Activated T-cell treated with anti-CD3 and anti-CD28 coated beads, Interleukin-2, amount 50 U/mL, for 24 hours (primary cell): ENCODE measurements at regions not wholly inside any gene's neighbourhood (a gene's known extent, or its start where the extent isn't known, plus 50 kb on each side); places are given as distances from the start of the nearest gene placed in this dataset.
A peak's percentile ranks its signal among the peaks of the same experiment; 100 is the strongest.

ENCODE experiments used
- DNase-seq: peaks from one replicate; pipeline ENCODE4 v3.0.0-alpha.2; 2020
- H3K27ac Mint-ChIP-seq: 2 replicates; pipeline ENCODE4 v1.8.0; 2020; ENCODE audit warnings: mild to moderate bottlenecking, mixed read lengths
- H3K27me3 Mint-ChIP-seq: 2 replicates; pipeline ENCODE4 v1.8.0; 2020; ENCODE audit warnings: mixed read lengths
- H3K36me3 Mint-ChIP-seq: 2 replicates; pipeline ENCODE4 v1.8.0; 2020; ENCODE audit warnings: low read depth, mixed read lengths
- H3K4me1 Mint-ChIP-seq: 2 replicates; pipeline ENCODE4 v1.8.0; 2020; ENCODE audit warnings: low read depth, mixed read lengths
- H3K4me3 Mint-ChIP-seq: 2 replicates; pipeline ENCODE4 v1.8.0; 2020; ENCODE audit warnings: mild to moderate bottlenecking, moderate library complexity, mixed read lengths
- H3K9me3 Mint-ChIP-seq: 2 replicates; pipeline ENCODE4 v1.8.0; 2020; ENCODE audit warnings: mixed read lengths

- no peaks in the 10 kb centered on the region for H3K9me3 Mint-ChIP-seq
- no peaks in the 10 kb centered on the region for H3K27me3 Mint-ChIP-seq
- H3K4me3 Mint-ChIP-seq, result no peak overlapping the region
- H3K4me1 Mint-ChIP-seq, result peaks cover 2% of the 10 kb centered on the region
- DNase-seq, result no peak
- H3K27ac Mint-ChIP-seq, result no peak overlapping the region
- H3K36me3 Mint-ChIP-seq, result no peaks in the 10 kb centered on the region
Observed at GRCh38 chr9:129402371-129402739, 218.5 kb downstream of the C9orf50 start.

- Mint-ChIP-seq H3K9me3 (no peaks in the 10 kb centered on the region), H3K4me1 (peaks cover 2% of the 10 kb centered on the region), H3K4me3 (no peak overlapping the region), H3K27me3 (no peaks in the 10 kb centered on the region), H3K36me3 (no peaks in the 10 kb centered on the region), H3K27ac (no peak overlapping the region)
- DNase-seq, result no peak
Observed at GRCh38 chr9:129401623-129402370, 219.1 kb downstream of the C9orf50 start.

GRCh38 chr9:129400971-129401622 lies 219.8 kb downstream of the C9orf50 start:
- peaks cover 2% of the 10 kb centered on the region for H3K4me1 Mint-ChIP-seq
- H3K9me3 Mint-ChIP-seq, result no peaks in the 10 kb centered on the region
- no peaks in the 10 kb centered on the region for H3K36me3 Mint-ChIP-seq
- H3K27ac Mint-ChIP-seq, result no peak overlapping the region
- no peaks in the 10 kb centered on the region for H3K27me3 Mint-ChIP-seq
- no peak for DNase-seq
- H3K4me3 Mint-ChIP-seq, result no peak overlapping the region

GRCh38 chr9:129400001-129400970 lies 220.6 kb downstream of the C9orf50 start:
- no peak overlapping the region for H3K4me3 Mint-ChIP-seq
- H3K4me1 Mint-ChIP-seq, result peaks cover 2% of the 10 kb centered on the region
- H3K36me3 Mint-ChIP-seq, result no peaks in the 10 kb centered on the region
- no peaks in the 10 kb centered on the region for H3K9me3 Mint-ChIP-seq
- no peak overlapping the region for H3K27ac Mint-ChIP-seq
- H3K27me3 Mint-ChIP-seq, result no peaks in the 10 kb centered on the region
- no peak for DNase-seq

- DNase-seq, result no peak
- H3K4me1 Mint-ChIP-seq, result peaks cover 2% of the 10 kb centered on the region
- H3K9me3 Mint-ChIP-seq, result no peaks in the 10 kb centered on the region
- H3K36me3 Mint-ChIP-seq, result no peaks in the 10 kb centered on the region
- no peak overlapping the region for H3K27ac Mint-ChIP-seq
- no peaks in the 10 kb centered on the region for H3K27me3 Mint-ChIP-seq
- H3K4me3 Mint-ChIP-seq, result no peak overlapping the region
Observed at GRCh38 chr9:129399634-129399990, 221.3 kb downstream of the C9orf50 start.

- H3K4me1 Mint-ChIP-seq, result peaks cover 2% of the 10 kb centered on the region
- no peak overlapping the region for H3K4me3 Mint-ChIP-seq
- no peaks in the 10 kb centered on the region for H3K9me3 Mint-ChIP-seq
- DNase-seq, result no peak
- H3K27ac Mint-ChIP-seq, result no peak overlapping the region
- no peaks in the 10 kb centered on the region for H3K36me3 Mint-ChIP-seq
- H3K27me3 Mint-ChIP-seq, result no peaks in the 10 kb centered on the region
Observed at GRCh38 chr9:129398961-129399633, 221.0 kb upstream of the IER5L start.

GRCh38 chr9:129398101-129398960 lies 220.3 kb upstream of the IER5L start:
- Mint-ChIP-seq H3K27me3 (no peaks in the 10 kb centered on the region), H3K36me3 (no peaks in the 10 kb centered on the region), H3K4me1 (peaks cover 2% of the 10 kb centered on the region), H3K4me3 (no peak overlapping the region), H3K27ac (no peak overlapping the region), H3K9me3 (no peaks in the 10 kb centered on the region)
- no peak for DNase-seq

GRCh38 chr9:129397335-129397734 lies 219.3 kb upstream of the IER5L start:
- Mint-ChIP-seq H3K27ac (no peak overlapping the region), H3K4me1 (no peaks in the 10 kb centered on the region), H3K36me3 (no peaks in the 10 kb centered on the region), H3K9me3 (no peaks in the 10 kb centered on the region), H3K4me3 (no peak overlapping the region), H3K27me3 (no peaks in the 10 kb centered on the region)
- DNase-seq, result no peak

- Mint-ChIP-seq H3K4me3 (no peak overlapping the region), H3K27ac (no peak overlapping the region), H3K27me3 (no peaks in the 10 kb centered on the region), H3K9me3 (no peaks in the 10 kb centered on the region), H3K4me1 (no peaks in the 10 kb centered on the region), H3K36me3 (no peaks in the 10 kb centered on the region)
- DNase-seq, result no peak
Observed at GRCh38 chr9:129396365-129396708, 218.3 kb upstream of the IER5L start.

- H3K4me3 Mint-ChIP-seq, result no peak overlapping the region
- H3K9me3 Mint-ChIP-seq, result no peaks in the 10 kb centered on the region
- no peak for DNase-seq
- no peaks in the 10 kb centered on the region for H3K27me3 Mint-ChIP-seq
- no peak overlapping the region for H3K27ac Mint-ChIP-seq
- no peaks in the 10 kb centered on the region for H3K4me1 Mint-ChIP-seq
- H3K36me3 Mint-ChIP-seq, result no peaks in the 10 kb centered on the region
Observed at GRCh38 chr9:129395633-129396364, 217.7 kb upstream of the IER5L start.

- Mint-ChIP-seq H3K4me3 (no peak overlapping the region), H3K27me3 (no peaks in the 10 kb centered on the region), H3K9me3 (no peaks in the 10 kb centered on the region), H3K36me3 (no peaks in the 10 kb centered on the region), H3K4me1 (no peaks in the 10 kb centered on the region), H3K27ac (no peak overlapping the region)
- DNase-seq, result no peak
Observed at GRCh38 chr9:129394886-129395279, 216.8 kb upstream of the IER5L start.

- Mint-ChIP-seq H3K27me3 (no peaks in the 10 kb centered on the region), H3K4me3 (no peak overlapping the region), H3K4me1 (no peaks in the 10 kb centered on the region), H3K27ac (no peak overlapping the region), H3K9me3 (no peaks in the 10 kb centered on the region), H3K36me3 (no peaks in the 10 kb centered on the region)
- DNase-seq, result peak; percentile 11
Observed at GRCh38 chr9:129394061-129394885, 216.2 kb upstream of the IER5L start.

- Mint-ChIP-seq H3K27ac (no peak overlapping the region), H3K9me3 (no peaks in the 10 kb centered on the region), H3K4me1 (no peaks in the 10 kb centered on the region), H3K4me3 (no peak overlapping the region), H3K27me3 (no peaks in the 10 kb centered on the region), H3K36me3 (no peaks in the 10 kb centered on the region)
- peak; percentile 8 for DNase-seq
Observed at GRCh38 chr9:129393064-129393463, 215.0 kb upstream of the IER5L start.
